ENCODE measurements at regions not wholly inside any gene's neighbourhood (a gene's known extent, or its start where the extent isn't known, plus 50 kb on each side); places are given as distances from the start of the nearest gene placed in this dataset.

DNA sequence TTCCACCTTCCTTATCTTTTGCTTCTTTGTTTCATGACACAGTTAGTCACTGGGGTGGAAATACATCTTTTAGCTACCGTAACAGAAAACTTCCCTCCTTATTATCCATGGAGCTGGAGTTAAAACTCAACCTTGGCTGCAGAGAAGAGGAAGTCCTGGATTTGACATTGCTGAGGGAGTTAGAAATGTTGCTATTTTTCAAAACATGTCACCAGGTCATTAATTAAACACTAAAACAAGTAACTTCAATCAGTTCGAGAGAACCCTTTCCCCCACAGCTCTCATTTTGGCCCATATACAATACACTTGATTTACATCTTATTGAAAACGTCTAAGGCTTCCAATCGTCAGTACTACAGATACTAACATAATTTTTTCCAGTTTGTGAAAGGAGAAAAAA is 237.9 kb upstream of the CD180 start:
- H3K27ac ChIP-seq = no peak overlapping the region
- TF ChIP-seq, protein P1, sequence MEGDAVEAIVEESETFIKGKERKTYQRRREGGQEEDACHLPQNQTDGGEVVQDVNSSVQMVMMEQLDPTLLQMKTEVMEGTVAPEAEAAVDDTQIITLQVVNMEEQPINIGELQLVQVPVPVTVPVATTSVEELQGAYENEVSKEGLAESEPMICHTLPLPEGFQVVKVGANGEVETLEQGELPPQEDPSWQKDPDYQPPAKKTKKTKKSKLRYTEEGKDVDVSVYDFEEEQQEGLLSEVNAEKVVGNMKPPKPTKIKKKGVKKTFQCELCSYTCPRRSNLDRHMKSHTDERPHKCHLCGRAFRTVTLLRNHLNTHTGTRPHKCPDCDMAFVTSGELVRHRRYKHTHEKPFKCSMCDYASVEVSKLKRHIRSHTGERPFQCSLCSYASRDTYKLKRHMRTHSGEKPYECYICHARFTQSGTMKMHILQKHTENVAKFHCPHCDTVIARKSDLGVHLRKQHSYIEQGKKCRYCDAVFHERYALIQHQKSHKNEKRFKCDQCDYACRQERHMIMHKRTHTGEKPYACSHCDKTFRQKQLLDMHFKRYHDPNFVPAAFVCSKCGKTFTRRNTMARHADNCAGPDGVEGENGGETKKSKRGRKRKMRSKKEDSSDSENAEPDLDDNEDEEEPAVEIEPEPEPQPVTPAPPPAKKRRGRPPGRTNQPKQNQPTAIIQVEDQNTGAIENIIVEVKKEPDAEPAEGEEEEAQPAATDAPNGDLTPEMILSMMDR (IDR thresholded peaks at IDR 0.05) = no peak
- H3K4me3 ChIP-seq = no peak overlapping the region
- no peak for DNase-seq
- H3K9me3 ChIP-seq = no peaks in the 10 kb centered on the region
- no peaks in the 10 kb centered on the region for H3K36me3 ChIP-seq
- H3K4me1 ChIP-seq = no peaks in the 10 kb centered on the region
- intact Hi-C loops (cut with DNase I) = no loop called here
- H3K9ac ChIP-seq (ENCODE audit: low read depth in 2 of 2, low read length in 2 of 2) = no peak overlapping the region
- no peaks in the 10 kb centered on the region for H3K27me3 ChIP-seq

DNA sequence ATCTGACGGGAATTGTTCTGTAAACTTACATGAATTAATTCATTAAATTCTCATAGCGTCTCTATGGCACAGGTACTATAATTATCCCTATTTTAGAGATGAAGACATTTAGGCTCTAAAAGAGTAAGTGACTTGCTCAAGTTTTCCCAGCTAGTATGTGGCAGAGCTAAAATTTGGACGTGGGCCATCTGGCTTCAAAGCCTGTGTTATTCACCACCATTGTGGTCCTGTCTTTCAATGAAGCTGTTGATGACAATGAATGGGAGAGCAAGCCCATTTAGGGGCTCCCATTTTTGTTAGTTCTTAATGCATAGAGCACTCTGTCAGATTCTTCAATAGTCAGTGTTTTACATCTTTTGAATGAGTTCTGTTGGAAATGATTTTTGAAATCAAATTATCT is 236.0 kb upstream of the CD180 start:
- no peak overlapping the region for H3K9ac ChIP-seq (ENCODE audit: low read depth in 2 of 2, low read length in 2 of 2)
- no peak for DNase-seq
- H3K9me3 ChIP-seq = no peaks in the 10 kb centered on the region
- intact Hi-C loops (cut with DNase I) = no loop called here
- no peaks in the 10 kb centered on the region for H3K4me1 ChIP-seq
- H3K27me3 ChIP-seq = no peaks in the 10 kb centered on the region
- TF ChIP-seq, protein P1 (IDR thresholded peaks at IDR 0.05) = no peak
- no peaks in the 10 kb centered on the region for H3K36me3 ChIP-seq
- no peak overlapping the region for H3K4me3 ChIP-seq
- H3K27ac ChIP-seq = no peak overlapping the region

DNA sequence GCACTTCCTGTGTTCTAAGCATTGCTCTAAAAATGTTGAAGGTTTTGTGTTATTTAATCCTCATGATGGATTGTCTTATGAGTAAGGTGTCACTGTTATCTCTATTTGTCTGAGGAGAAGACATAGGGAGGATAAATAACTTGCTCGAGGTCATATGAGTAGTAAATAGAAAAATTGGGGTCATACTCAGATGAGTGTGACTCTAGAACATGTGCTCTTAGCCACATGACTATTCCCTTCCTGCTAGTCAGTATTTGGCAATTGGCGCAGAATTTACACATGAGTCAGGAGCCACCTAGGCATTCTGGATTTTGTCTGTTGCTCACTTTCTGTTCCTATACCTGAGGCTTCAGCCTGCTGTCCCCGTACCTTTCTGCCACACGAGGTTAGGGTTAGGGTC is 234.6 kb upstream of the CD180 start:
- Histone ChIP-seq H3K36me3 (no peaks in the 10 kb centered on the region), H3K9me3 (no peaks in the 10 kb centered on the region), H3K4me3 (no peak overlapping the region), H3K4me1 (no peaks in the 10 kb centered on the region), H3K27me3 (no peaks in the 10 kb centered on the region), H3K27ac (no peak overlapping the region), H3K9ac (ENCODE audit: low read depth in 2 of 2, low read length in 2 of 2) (no peak overlapping the region)
- intact Hi-C loops (cut with DNase I) = no loop called here
- DNase-seq = no peak
- TF ChIP-seq, protein P1 (IDR thresholded peaks at IDR 0.05) = no peak

DNA sequence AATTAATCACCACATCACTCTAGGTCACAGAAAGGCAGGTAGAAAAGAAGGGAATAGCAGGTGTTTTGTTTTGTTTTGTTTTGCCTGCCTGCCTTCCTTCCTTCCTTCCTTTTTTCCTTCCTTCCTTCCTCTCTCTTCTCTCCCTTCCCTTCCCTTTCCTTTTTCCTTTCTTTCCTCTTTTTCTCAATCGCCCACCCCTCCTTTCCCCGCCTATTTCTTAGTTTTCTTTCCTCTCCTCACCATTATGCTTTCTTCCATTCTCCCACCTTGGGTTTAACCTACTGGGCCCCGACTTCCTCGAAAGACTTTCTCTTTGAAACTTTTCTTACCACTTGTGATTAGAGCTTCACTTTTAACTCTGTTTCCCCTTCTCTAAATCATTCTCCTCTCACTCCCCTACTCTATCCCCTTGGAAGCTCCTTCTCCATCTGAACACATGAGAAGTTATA is 231.3 kb upstream of the CD180 start:
- no peaks in the 10 kb centered on the region for H3K36me3 ChIP-seq
- no peak for DNase-seq
- H3K4me1 ChIP-seq = no peaks in the 10 kb centered on the region
- H3K9me3 ChIP-seq = no peaks in the 10 kb centered on the region
- no peak overlapping the region for H3K4me3 ChIP-seq
- intact Hi-C loops (cut with DNase I) = no loop called here
- TF ChIP-seq, protein P1 (IDR thresholded peaks at IDR 0.05) = no peak
- no peak overlapping the region for H3K9ac ChIP-seq (ENCODE audit: low read depth in 2 of 2, low read length in 2 of 2)
- H3K27ac ChIP-seq = no peak overlapping the region
- H3K27me3 ChIP-seq = no peaks in the 10 kb centered on the region

DNA sequence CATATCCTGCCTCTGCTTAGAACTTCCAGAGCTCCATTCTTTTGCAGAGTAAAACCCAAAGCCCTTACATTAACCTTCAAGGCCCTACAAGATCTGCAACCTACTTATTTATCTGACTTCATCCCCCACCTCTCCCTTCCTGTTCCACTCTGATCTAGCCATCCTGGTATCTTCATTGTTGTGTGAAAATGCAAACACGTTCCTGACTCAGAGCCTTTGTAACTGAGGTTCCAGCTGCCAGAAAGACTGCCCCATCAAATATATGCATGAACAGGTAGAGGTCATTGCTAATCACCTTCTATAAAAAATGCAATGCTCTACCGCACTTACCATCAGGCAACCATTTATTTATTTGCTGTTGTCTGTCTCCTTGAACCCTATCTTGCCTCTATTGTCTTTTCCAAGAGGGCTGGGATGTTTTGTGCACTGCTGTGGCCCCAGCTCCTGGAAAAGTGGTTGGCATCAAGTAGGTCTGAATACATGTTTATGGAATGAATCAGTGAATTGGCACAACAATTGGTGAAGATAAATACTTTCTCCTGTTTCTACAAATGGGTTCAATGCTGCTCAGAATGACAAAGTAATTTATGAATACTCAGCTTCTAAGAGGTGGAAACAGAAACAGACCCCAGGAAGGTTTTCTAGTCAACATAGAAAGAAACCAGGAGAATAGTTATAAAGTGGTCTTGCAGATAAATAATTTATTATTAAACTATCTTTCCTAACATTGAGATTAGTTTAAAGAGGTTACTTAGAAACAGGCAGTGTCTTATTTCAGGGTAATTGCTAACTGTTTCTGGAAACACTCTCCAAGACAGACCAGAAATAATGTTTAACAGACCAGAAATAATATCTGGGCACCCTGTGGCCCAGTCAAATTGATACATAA is 230.6 kb upstream of the CD180 start:
- no peaks in the 10 kb centered on the region for H3K27me3 ChIP-seq
- no peak overlapping the region for H3K4me3 ChIP-seq
- TF ChIP-seq, protein P1 (IDR thresholded peaks at IDR 0.05) = no peak
- no peaks in the 10 kb centered on the region for H3K4me1 ChIP-seq
- no peaks in the 10 kb centered on the region for H3K9me3 ChIP-seq
- no peak for DNase-seq
- intact Hi-C loops (cut with DNase I) = no loop called here
- H3K27ac ChIP-seq = no peak overlapping the region
- no peaks in the 10 kb centered on the region for H3K36me3 ChIP-seq
- H3K9ac ChIP-seq (ENCODE audit: low read depth in 2 of 2, low read length in 2 of 2) = no peak overlapping the region
